GM12878 (cell line): ENCODE measurements at regions not wholly inside any gene's neighbourhood (a gene's known extent, or its start where the extent isn't known, plus 50 kb on each side); places are given as distances from the start of the nearest gene placed in this dataset.

Experiments
- BACH1 ChIP-seq: fragments of 450-650 bp; IDR thresholded peaks from 2 replicates; pipeline ENCODE4 v1.6.1; 2017; ENCODE audit warnings: mild to moderate bottlenecking, borderline replicate concordance
- CHD4 ChIP-seq: fragments of 200-600 bp; sonication (generic); IDR thresholded peaks from 2 replicates; pipeline ENCODE4 v1.6.1; 2016; ENCODE audit warnings: mild to moderate bottlenecking
- CTCF ChIP-seq, 3 experiments: IDR thresholded peaks in 2 of 3; conservative IDR thresholded peaks in 1 of 3; 2 replicates each; pipeline ENCODE4 v1.5.1; 2011; ENCODE audit warnings: low read depth in 3 of 3, low read length in 3 of 3, mild to moderate bottlenecking in 3 of 3, control low read depth in 2 of 3, moderate library complexity in 2 of 3, inconsistent platforms in 1 of 3, mixed read lengths in 1 of 3; ENCODE audit not compliant: control insufficient read depth in 2 of 3, insufficient read depth in 1 of 3; ENCODE audit errors: extremely low read depth in 1 of 3
- ESRRA ChIP-seq: IDR thresholded peaks from 2 replicates; pipeline ENCODE4 v1.6.1; 2012; ENCODE audit warnings: mild to moderate bottlenecking, low read length, improper control_type of control experiment
- FOXM1 ChIP-seq: IDR thresholded peaks from 2 replicates; pipeline ENCODE4 v1.6.1; 2012; ENCODE audit warnings: low read depth, mild to moderate bottlenecking, inconsistent platforms, low read length, moderate library complexity
- GABPA ChIP-seq: IDR thresholded peaks from 2 replicates; pipeline ENCODE4 v1.6.1; 2014; ENCODE audit warnings: antibody characterized with exemption, low read depth, mild to moderate bottlenecking, inconsistent platforms
- JUND ChIP-seq: IDR thresholded peaks from 2 replicates; pipeline ENCODE4 v1.6.1; 2012; ENCODE audit warnings: low read depth, mild to moderate bottlenecking, low read length, improper control_type of control experiment, moderate library complexity
- MEF2B ChIP-seq: fragments of 450-650 bp; IDR thresholded peaks from 2 replicates; pipeline ENCODE4 v1.6.1; 2018; ENCODE audit warnings: mild to moderate bottlenecking, moderate library complexity; ENCODE audit not compliant: partially characterized antibody, poor library complexity, severe bottlenecking
- MTA2 ChIP-seq: fragments of 450-650 bp; IDR thresholded peaks from 2 replicates; pipeline ENCODE4 v1.6.1; 2016; ENCODE audit warnings: low read depth, mild to moderate bottlenecking, moderate library complexity
- POLR2A ChIP-seq: IDR thresholded peaks from 2 replicates; pipeline ENCODE4 v1.6.1; 2011; ENCODE audit warnings: low read depth, mild to moderate bottlenecking, low read length
- RAD21 ChIP-seq: IDR thresholded peaks from 2 replicates; pipeline ENCODE4 v1.6.1; 2011; ENCODE audit warnings: mild to moderate bottlenecking, low read depth, low read length, moderate library complexity; ENCODE audit not compliant: insufficient read depth
- SRF ChIP-seq, 2 experiments: IDR thresholded peaks; 2 replicates each; pipeline ENCODE4 v1.6.1; 2011; ENCODE audit warnings: low read depth in 2 of 2, low read length in 2 of 2, mild to moderate bottlenecking in 1 of 2, moderate library complexity in 1 of 2
- ZNF274 ChIP-seq: IDR thresholded peaks from one replicate; pipeline ENCODE4 v1.8.0; 2011; ENCODE audit not compliant: insufficient read length, insufficient read depth
- TF ChIP-seq, protein P1 (sequence below): IDR thresholded peaks from 2 replicates; pipeline ENCODE4 v1.6.1; 2011; ENCODE audit warnings: low read depth, low read length, improper control_type of control experiment, borderline replicate concordance

GRCh38 chr4:75243570-75243969 is 270.6 kb downstream of the RCHY1 start:
- TF ChIP-seq JUND (no peak), POLR2A (no peak), MEF2B (no peak), CTCF (IDR thresholded peaks at IDR 0.05 in 2 of 3, conservative IDR thresholded peaks at IDR 0.05 in 1 of 3; ENCODE audit: control insufficient read depth in 2 of 3, extremely low read depth in 1 of 3, insufficient read depth in 1 of 3, low read depth in 3 of 3, low read length in 3 of 3) (no peak), CHD4 (no peak), RAD21 (no peak), FOXM1 (no peak), BACH1 (no peak), GABPA (no peak), ESRRA (no peak), ZNF274 (no peak), MTA2 (no peak), SRF (IDR thresholded peaks at IDR 0.05; ENCODE audit: low read depth in 2 of 2, low read length in 2 of 2) (no peak)
- TF ChIP-seq, protein P1, sequence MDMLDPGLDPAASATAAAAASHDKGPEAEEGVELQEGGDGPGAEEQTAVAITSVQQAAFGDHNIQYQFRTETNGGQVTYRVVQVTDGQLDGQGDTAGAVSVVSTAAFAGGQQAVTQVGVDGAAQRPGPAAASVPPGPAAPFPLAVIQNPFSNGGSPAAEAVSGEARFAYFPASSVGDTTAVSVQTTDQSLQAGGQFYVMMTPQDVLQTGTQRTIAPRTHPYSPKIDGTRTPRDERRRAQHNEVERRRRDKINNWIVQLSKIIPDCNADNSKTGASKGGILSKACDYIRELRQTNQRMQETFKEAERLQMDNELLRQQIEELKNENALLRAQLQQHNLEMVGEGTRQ: no peak
